ENCODE measurements at regions not wholly inside any gene's neighbourhood (a gene's known extent, or its start where the extent isn't known, plus 50 kb on each side); places are given as distances from the start of the nearest gene placed in this dataset.

DNA sequence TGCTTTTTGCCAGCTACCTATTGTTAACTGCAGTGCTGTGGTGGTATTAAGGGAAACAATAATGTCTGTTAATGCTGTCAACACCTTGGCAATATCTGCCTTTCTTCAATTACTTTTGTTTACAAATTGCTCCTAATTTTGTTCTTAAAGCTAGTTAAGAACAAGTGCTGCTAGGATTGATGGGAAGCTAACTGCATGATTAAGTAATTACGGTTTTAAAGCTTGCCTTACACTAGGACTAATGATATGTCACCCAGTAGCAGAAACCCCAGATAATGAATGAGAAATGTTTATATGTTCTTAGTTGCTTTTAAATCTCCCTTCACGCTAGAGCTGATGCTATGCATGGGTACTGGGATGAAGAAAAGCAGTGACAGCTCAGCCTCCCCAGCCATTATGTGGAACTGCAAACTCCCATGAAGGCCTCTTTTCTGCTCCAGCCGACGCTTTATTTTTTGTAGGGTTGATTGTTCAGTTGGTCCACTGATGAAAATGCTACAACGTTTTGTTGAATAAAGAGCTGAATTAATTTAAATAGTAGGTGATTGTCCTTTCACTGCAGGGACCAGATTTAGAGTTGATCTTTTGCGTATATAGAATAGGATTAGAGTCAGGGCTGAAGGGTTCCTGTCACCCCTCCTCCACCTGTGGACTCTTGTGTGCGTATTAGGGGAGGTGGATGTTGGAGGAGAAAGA lies 610.5 kb downstream of the TFAP2B start:
- no peak overlapping the region for H3K9ac ChIP-seq

DNA sequence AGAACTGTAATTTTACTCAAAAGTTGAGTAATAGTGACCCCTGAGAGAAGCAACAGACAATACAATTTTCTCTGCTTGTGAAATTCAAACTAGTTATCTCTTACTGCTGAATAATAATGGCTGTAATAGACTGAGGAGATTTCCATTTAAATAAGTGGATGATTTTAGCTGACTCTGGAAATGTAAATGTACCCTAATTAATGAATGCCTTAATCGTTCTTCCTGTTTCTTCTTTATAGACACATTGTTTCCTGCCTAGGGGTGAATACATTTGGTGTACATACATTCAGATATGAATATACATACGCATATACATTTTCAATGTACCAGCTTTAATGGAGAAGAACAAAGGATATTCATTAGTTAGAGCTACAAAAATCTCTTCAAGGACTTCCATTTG lies 611.9 kb downstream of the TFAP2B start:
- Histone ChIP-seq H3K9ac (no peak overlapping the region), H3K27ac (no peak overlapping the region), H3K27me3 (ENCODE audit: control insufficient read depth, insufficient read depth, low read length) (no peaks in the 10 kb centered on the region), H3K4me1 (no peaks in the 10 kb centered on the region), H3K79me2 (no peaks in the 10 kb centered on the region), H3K4me2 (ENCODE audit: low read length) (no peak overlapping the region), H3K9me3 (ENCODE audit: control insufficient read depth, low read length) (no peaks in the 10 kb centered on the region), H2AFZ (no peak overlapping the region), H3K4me3 (ENCODE audit: low read depth, low read length) (no peak overlapping the region), H3K36me3 (ENCODE audit: control insufficient read depth, insufficient read depth, low read length) (no peaks in the 10 kb centered on the region)
- TF ChIP-seq, protein P1, sequence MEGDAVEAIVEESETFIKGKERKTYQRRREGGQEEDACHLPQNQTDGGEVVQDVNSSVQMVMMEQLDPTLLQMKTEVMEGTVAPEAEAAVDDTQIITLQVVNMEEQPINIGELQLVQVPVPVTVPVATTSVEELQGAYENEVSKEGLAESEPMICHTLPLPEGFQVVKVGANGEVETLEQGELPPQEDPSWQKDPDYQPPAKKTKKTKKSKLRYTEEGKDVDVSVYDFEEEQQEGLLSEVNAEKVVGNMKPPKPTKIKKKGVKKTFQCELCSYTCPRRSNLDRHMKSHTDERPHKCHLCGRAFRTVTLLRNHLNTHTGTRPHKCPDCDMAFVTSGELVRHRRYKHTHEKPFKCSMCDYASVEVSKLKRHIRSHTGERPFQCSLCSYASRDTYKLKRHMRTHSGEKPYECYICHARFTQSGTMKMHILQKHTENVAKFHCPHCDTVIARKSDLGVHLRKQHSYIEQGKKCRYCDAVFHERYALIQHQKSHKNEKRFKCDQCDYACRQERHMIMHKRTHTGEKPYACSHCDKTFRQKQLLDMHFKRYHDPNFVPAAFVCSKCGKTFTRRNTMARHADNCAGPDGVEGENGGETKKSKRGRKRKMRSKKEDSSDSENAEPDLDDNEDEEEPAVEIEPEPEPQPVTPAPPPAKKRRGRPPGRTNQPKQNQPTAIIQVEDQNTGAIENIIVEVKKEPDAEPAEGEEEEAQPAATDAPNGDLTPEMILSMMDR (IDR thresholded peaks at IDR 0.05): no peak

More for the DNA sequence above, 610.5 kb downstream of the TFAP2B start:
- Histone ChIP-seq H2AFZ (no peak overlapping the region), H3K4me2 (ENCODE audit: low read length) (no peak overlapping the region), H3K4me1 (no peaks in the 10 kb centered on the region), H3K9me3 (ENCODE audit: control insufficient read depth, low read length) (no peaks in the 10 kb centered on the region), H3K79me2 (no peaks in the 10 kb centered on the region), H3K4me3 (ENCODE audit: low read depth, low read length) (no peak overlapping the region), H3K27me3 (ENCODE audit: control insufficient read depth, insufficient read depth, low read length) (no peaks in the 10 kb centered on the region), H3K36me3 (ENCODE audit: control insufficient read depth, insufficient read depth, low read length) (no peaks in the 10 kb centered on the region), H3K27ac (no peak overlapping the region)
- TF ChIP-seq, protein P1 (IDR thresholded peaks at IDR 0.05): no peak

DNA sequence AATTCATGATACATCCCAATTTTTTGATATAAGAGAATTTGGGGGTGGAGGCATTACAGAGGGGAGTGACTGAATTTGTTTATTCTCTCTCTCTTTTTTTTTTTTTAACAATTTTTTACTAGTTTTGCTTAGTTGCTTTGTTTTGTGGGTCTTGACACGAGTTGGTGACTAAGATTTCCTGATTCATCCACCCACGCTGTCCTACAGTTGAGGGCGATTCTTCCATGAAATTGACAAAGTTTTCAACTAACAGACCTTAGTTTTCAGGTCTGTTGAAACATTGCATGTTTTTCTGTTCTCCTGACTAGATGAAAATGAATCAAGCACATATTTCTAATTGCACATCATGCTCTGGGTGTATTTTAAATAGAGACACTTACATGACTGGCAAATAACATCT lies 613.8 kb downstream of the TFAP2B start:
- TF ChIP-seq, protein P1 (IDR thresholded peaks at IDR 0.05): no peak
- no peak overlapping the region for H3K9ac ChIP-seq
- no peak overlapping the region for H3K4me3 ChIP-seq (ENCODE audit: low read depth, low read length)
- H3K9me3 ChIP-seq (ENCODE audit: control insufficient read depth, low read length): no peaks in the 10 kb centered on the region
- H3K4me2 ChIP-seq (ENCODE audit: low read length): no peak overlapping the region
- no peak overlapping the region for H2AFZ ChIP-seq
- no peaks in the 10 kb centered on the region for H3K79me2 ChIP-seq
- no peaks in the 10 kb centered on the region for H3K36me3 ChIP-seq (ENCODE audit: control insufficient read depth, insufficient read depth, low read length)
- no peaks in the 10 kb centered on the region for H3K4me1 ChIP-seq
- H3K27me3 ChIP-seq (ENCODE audit: control insufficient read depth, insufficient read depth, low read length): no peaks in the 10 kb centered on the region
- no peak overlapping the region for H3K27ac ChIP-seq

DNA sequence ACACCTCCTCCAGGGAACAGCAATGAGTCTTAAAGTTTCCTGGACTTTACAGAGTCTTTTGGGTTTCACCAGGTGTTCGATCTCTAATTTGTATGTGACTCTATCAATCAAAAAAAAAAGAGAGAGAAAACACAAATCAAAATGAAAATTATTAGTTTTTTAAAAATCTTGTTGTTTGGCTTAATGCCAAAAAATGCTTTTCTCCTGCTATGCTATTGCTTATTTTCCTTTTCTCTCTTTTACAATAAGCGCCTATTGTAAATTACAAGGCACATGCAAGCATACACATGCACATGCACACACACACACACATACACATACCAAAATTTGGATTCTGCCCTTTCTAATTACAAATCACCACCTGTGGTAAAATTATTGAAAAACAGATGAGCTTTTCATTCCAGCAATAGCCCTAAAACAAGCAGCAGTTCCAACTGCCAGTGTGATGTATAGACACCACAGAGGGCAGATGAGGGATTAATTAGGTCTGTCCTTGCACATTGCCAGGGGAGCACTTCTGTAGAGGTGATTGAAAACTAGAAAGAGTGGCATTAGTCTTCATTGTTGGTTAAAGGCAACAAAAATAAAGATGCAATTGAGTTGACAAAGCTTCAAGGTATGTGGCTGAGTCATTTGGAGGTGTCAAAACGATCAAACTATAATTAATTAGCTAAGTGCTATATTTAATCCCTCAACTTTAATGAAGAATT lies 631.7 kb downstream of the TFAP2B start:
- no peak overlapping the region for H3K9ac ChIP-seq
- no peaks in the 10 kb centered on the region for H3K79me2 ChIP-seq
- no peak overlapping the region for H3K27ac ChIP-seq
- no peaks in the 10 kb centered on the region for H3K36me3 ChIP-seq (ENCODE audit: control insufficient read depth, insufficient read depth, low read length)
- H3K4me3 ChIP-seq (ENCODE audit: low read depth, low read length): no peak overlapping the region
- H2AFZ ChIP-seq: no peak overlapping the region
- H3K4me2 ChIP-seq (ENCODE audit: low read length): no peak overlapping the region
- H3K27me3 ChIP-seq (ENCODE audit: control insufficient read depth, insufficient read depth, low read length): no peaks in the 10 kb centered on the region
- no peaks in the 10 kb centered on the region for H3K9me3 ChIP-seq (ENCODE audit: control insufficient read depth, low read length)
- H3K4me1 ChIP-seq: no peaks in the 10 kb centered on the region
- TF ChIP-seq, protein P1 (IDR thresholded peaks at IDR 0.05): no peak

Data from parathyroid adenoma (tissue), 2 donors.